Upper lobe of left lung (tissue), 4 donors: ENCODE measurements at regions not wholly inside any gene's neighbourhood (a gene's known extent, or its start where the extent isn't known, plus 50 kb on each side); places are given as distances from the start of the nearest gene placed in this dataset.

Experiments
- CTCF ChIP-seq, 6 experiments: fragments of 450-650 bp in 4 of 6; fragments of 200-600 bp in 2 of 6; sonication (generic) in 2 of 6; IDR thresholded peaks; one replicate each; pipeline ENCODE4 v1.5.1; 2016 to 2019; ENCODE audit warnings: antibody characterized with exemption in 6 of 6
- POLR2A ChIP-seq, 4 donors: fragments of 450-650 bp; IDR thresholded peaks; one replicate each; pipeline ENCODE4 v1.5.1; 2016 to 2017; ENCODE audit warnings: antibody characterized with exemption in 4 of 4, mild to moderate bottlenecking in 2 of 4

GRCh38 chr1:58283388-58284224 lies 262.9 kb downstream of the OMA1 start:
- TF ChIP-seq CTCF (IDR thresholded peaks at IDR 0.05) (no peak), POLR2A (IDR thresholded peaks at IDR 0.05) (no peak)
